T-helper 2 cell treated with Interferon-gamma antibody and Interleukin-4, amounts not matched to agents 5 μg/mL and 100 μg/mL, for 36 hours (primary cell): ENCODE measurements at regions not wholly inside any gene's neighbourhood (a gene's known extent, or its start where the extent isn't known, plus 50 kb on each side); places are given as distances from the start of the nearest gene placed in this dataset.

Source experiments
- DNase-seq: peaks from one replicate; pipeline ENCODE4 v3.0.0; 2021; ENCODE audit warnings: low spot score
- H3K27ac Mint-ChIP-seq: one replicate; pipeline ENCODE4 v1.8.0; 2021; ENCODE audit warnings: mild to moderate bottlenecking, mixed read lengths
- H3K27me3 Mint-ChIP-seq: one replicate; pipeline ENCODE4 v1.8.0; 2021; ENCODE audit warnings: low read depth, mixed read lengths
- H3K36me3 Mint-ChIP-seq: one replicate; pipeline ENCODE4 v1.8.0; 2021; ENCODE audit warnings: low read depth, mixed read lengths
- H3K4me1 Mint-ChIP-seq: one replicate; pipeline ENCODE4 v1.8.0; 2021; ENCODE audit warnings: low read depth, mixed read lengths
- H3K4me3 Mint-ChIP-seq: one replicate; pipeline ENCODE4 v1.8.0; 2022; ENCODE audit warnings: mild to moderate bottlenecking, moderate library complexity, mixed read lengths
- H3K9me3 Mint-ChIP-seq: one replicate; pipeline ENCODE4 v1.8.0; 2021; ENCODE audit warnings: mixed read lengths

GRCh38 chr2:140178234-140178633 is 1398.0 kb upstream of the NXPH2 start:
- H3K4me3 Mint-ChIP-seq, result no peak overlapping the region

GRCh38 chr2:140177086-140177485 is 1396.9 kb upstream of the NXPH2 start:
- no peak for DNase-seq
- Mint-ChIP-seq H3K27ac (no peak overlapping the region), H3K36me3 (no peaks in the 10 kb centered on the region), H3K9me3 (peaks cover 31% of the 10 kb centered on the region), H3K27me3 (no peaks in the 10 kb centered on the region), H3K4me1 (no peaks in the 10 kb centered on the region), H3K4me3 (no peak overlapping the region)

More at GRCh38 chr2:140178234-140178633, 1398.0 kb upstream of the NXPH2 start:
- no peaks in the 10 kb centered on the region for H3K27me3 Mint-ChIP-seq
- H3K9me3 Mint-ChIP-seq, result peaks cover 25% of the 10 kb centered on the region
- no peaks in the 10 kb centered on the region for H3K36me3 Mint-ChIP-seq
- no peaks in the 10 kb centered on the region for H3K4me1 Mint-ChIP-seq
- no peak for DNase-seq
- H3K27ac Mint-ChIP-seq, result no peak overlapping the region

- no peak for DNase-seq
- Mint-ChIP-seq H3K4me1 (no peaks in the 10 kb centered on the region), H3K27ac (no peak overlapping the region), H3K4me3 (no peak overlapping the region), H3K36me3 (no peaks in the 10 kb centered on the region), H3K9me3 (peaks cover 36% of the 10 kb centered on the region), H3K27me3 (no peaks in the 10 kb centered on the region)
Measured at GRCh38 chr2:140173790-140174189, 1393.6 kb upstream of the NXPH2 start.

- H3K4me3 Mint-ChIP-seq, result no peak overlapping the region
- H3K9me3 Mint-ChIP-seq, result peaks cover 42% of the 10 kb centered on the region
- H3K27ac Mint-ChIP-seq, result no peak overlapping the region
- no peak for DNase-seq
- H3K27me3 Mint-ChIP-seq, result no peaks in the 10 kb centered on the region
- no peaks in the 10 kb centered on the region for H3K4me1 Mint-ChIP-seq
- no peaks in the 10 kb centered on the region for H3K36me3 Mint-ChIP-seq
Measured at GRCh38 chr2:140164449-140164848, 1384.3 kb upstream of the NXPH2 start.

- no peak for DNase-seq
- Mint-ChIP-seq H3K4me3 (no peak overlapping the region), H3K27me3 (no peaks in the 10 kb centered on the region), H3K27ac (no peak overlapping the region), H3K4me1 (no peaks in the 10 kb centered on the region), H3K9me3 (peaks cover 52% of the 10 kb centered on the region), H3K36me3 (no peaks in the 10 kb centered on the region)
Measured at GRCh38 chr2:140158259-140158658, 1378.1 kb upstream of the NXPH2 start.

GRCh38 chr2:140157816-140158215 is 1377.6 kb upstream of the NXPH2 start:
- DNase-seq, result no peak
- H3K27me3 Mint-ChIP-seq, result no peaks in the 10 kb centered on the region
- H3K4me3 Mint-ChIP-seq, result no peak overlapping the region
- H3K27ac Mint-ChIP-seq, result no peak overlapping the region
- H3K4me1 Mint-ChIP-seq, result no peaks in the 10 kb centered on the region
- peaks cover 53% of the 10 kb centered on the region for H3K9me3 Mint-ChIP-seq
- H3K36me3 Mint-ChIP-seq, result no peaks in the 10 kb centered on the region

- Mint-ChIP-seq H3K4me1 (no peaks in the 10 kb centered on the region), H3K4me3 (no peak overlapping the region), H3K36me3 (no peaks in the 10 kb centered on the region), H3K27me3 (no peaks in the 10 kb centered on the region), H3K27ac (no peak overlapping the region), H3K9me3 (peaks cover 33% of the 10 kb centered on the region)
- DNase-seq, result no peak
Measured at GRCh38 chr2:140154706-140155105, 1374.5 kb upstream of the NXPH2 start.

- Mint-ChIP-seq H3K36me3 (no peaks in the 10 kb centered on the region), H3K4me1 (no peaks in the 10 kb centered on the region), H3K4me3 (no peak overlapping the region), H3K27me3 (no peaks in the 10 kb centered on the region), H3K27ac (no peak overlapping the region), H3K9me3 (peaks cover 28% of the 10 kb centered on the region)
- no peak for DNase-seq
Measured at GRCh38 chr2:140154271-140154670, 1374.1 kb upstream of the NXPH2 start.

GRCh38 chr2:140144611-140145010 is 1364.4 kb upstream of the NXPH2 start:
- no peak overlapping the region for H3K27ac Mint-ChIP-seq
- no peaks in the 10 kb centered on the region for H3K36me3 Mint-ChIP-seq

GRCh38 chr2:140138736-140139135 is 1358.5 kb upstream of the NXPH2 start:
- H3K4me3 Mint-ChIP-seq, result no peak overlapping the region
- no peak overlapping the region for H3K27ac Mint-ChIP-seq
- DNase-seq, result no peak
- no peaks in the 10 kb centered on the region for H3K27me3 Mint-ChIP-seq
- peaks cover 13% of the 10 kb centered on the region for H3K9me3 Mint-ChIP-seq
- no peaks in the 10 kb centered on the region for H3K4me1 Mint-ChIP-seq
- H3K36me3 Mint-ChIP-seq, result no peaks in the 10 kb centered on the region

More at GRCh38 chr2:140144611-140145010, 1364.4 kb upstream of the NXPH2 start:
- Mint-ChIP-seq H3K4me3 (no peak overlapping the region), H3K27me3 (no peaks in the 10 kb centered on the region), H3K4me1 (no peaks in the 10 kb centered on the region), H3K9me3 (peaks cover 8% of the 10 kb centered on the region)
- no peak for DNase-seq

GRCh38 chr2:140136861-140137260 is 1356.7 kb upstream of the NXPH2 start:
- DNase-seq, result no peak
- peaks cover 13% of the 10 kb centered on the region for H3K9me3 Mint-ChIP-seq
- no peak overlapping the region for H3K4me3 Mint-ChIP-seq
- no peak overlapping the region for H3K27ac Mint-ChIP-seq
- no peaks in the 10 kb centered on the region for H3K4me1 Mint-ChIP-seq
- no peaks in the 10 kb centered on the region for H3K27me3 Mint-ChIP-seq
- H3K36me3 Mint-ChIP-seq, result no peaks in the 10 kb centered on the region

- Mint-ChIP-seq H3K27ac (no peak overlapping the region), H3K27me3 (no peaks in the 10 kb centered on the region), H3K36me3 (no peaks in the 10 kb centered on the region), H3K9me3 (peaks cover 13% of the 10 kb centered on the region), H3K4me3 (no peak overlapping the region), H3K4me1 (no peaks in the 10 kb centered on the region)
- DNase-seq, result no peak
Measured at GRCh38 chr2:140136366-140136765, 1356.2 kb upstream of the NXPH2 start.

- H3K27ac Mint-ChIP-seq, result no peak overlapping the region
- no peak overlapping the region for H3K4me3 Mint-ChIP-seq
- no peaks in the 10 kb centered on the region for H3K4me1 Mint-ChIP-seq
- no peaks in the 10 kb centered on the region for H3K36me3 Mint-ChIP-seq
- H3K9me3 Mint-ChIP-seq, result peaks cover 13% of the 10 kb centered on the region
- no peaks in the 10 kb centered on the region for H3K27me3 Mint-ChIP-seq
- DNase-seq, result no peak
Measured at GRCh38 chr2:140128909-140129308, 1348.7 kb upstream of the NXPH2 start.

GRCh38 chr2:140122001-140122400 is 1341.8 kb upstream of the NXPH2 start:
- H3K4me3 Mint-ChIP-seq, result no peak overlapping the region
- no peak for DNase-seq
- peaks cover 31% of the 10 kb centered on the region for H3K9me3 Mint-ChIP-seq

GRCh38 chr2:140117386-140117785 is 1337.2 kb upstream of the NXPH2 start:
- peaks cover 22% of the 10 kb centered on the region for H3K9me3 Mint-ChIP-seq

More at GRCh38 chr2:140122001-140122400, 1341.8 kb upstream of the NXPH2 start:
- no peaks in the 10 kb centered on the region for H3K4me1 Mint-ChIP-seq
- no peaks in the 10 kb centered on the region for H3K27me3 Mint-ChIP-seq
- no peaks in the 10 kb centered on the region for H3K36me3 Mint-ChIP-seq
- H3K27ac Mint-ChIP-seq, result no peak overlapping the region

More at GRCh38 chr2:140117386-140117785, 1337.2 kb upstream of the NXPH2 start:
- Mint-ChIP-seq H3K27ac (no peak overlapping the region), H3K4me1 (no peaks in the 10 kb centered on the region), H3K36me3 (no peaks in the 10 kb centered on the region), H3K4me3 (no peak overlapping the region), H3K27me3 (no peaks in the 10 kb centered on the region)
- DNase-seq, result no peak
